ENCODE measurements at regions not wholly inside any gene's neighbourhood (a gene's known extent, or its start where the extent isn't known, plus 50 kb on each side); places are given as distances from the start of the nearest gene placed in this dataset.

- H3K4me1 ChIP-seq (ENCODE audit: control insufficient read depth in 1 of 2, insufficient read depth in 2 of 2, low read length in 2 of 2) = no peaks in the 10 kb centered on the region
- H3K27me3 ChIP-seq (ENCODE audit: control insufficient read depth in 1 of 2, insufficient read depth in 2 of 2, low read length in 1 of 2) = no peaks in the 10 kb centered on the region
- ATAC-seq (ENCODE audit: low FRiP score) = no peak
- intact Hi-C loops (cut with DNase I) = loop anchor here in 1 of 2 donors (5.0 kb wide), 1 partner anchor 54 kb away; no protein-coding TSS in a partner anchor
- WGBS, 2 donors = 91 to 93% methylated on average over 11 to 12 of the region's 12 CpGs
- H3K4me3 ChIP-seq (ENCODE audit: low read length in 2 of 2) = no peak overlapping the region
- peak in 1 of 2 donors; percentile 58 for DNase-seq
- H3K9me3 ChIP-seq (ENCODE audit: control insufficient read depth, low read length) = no peaks in the 10 kb centered on the region
- no peak overlapping the region for H3K27ac ChIP-seq (ENCODE audit: low read depth in 1 of 2, low read length in 2 of 2)
- H3K36me3 ChIP-seq (ENCODE audit: control insufficient read depth in 1 of 2, insufficient read depth in 2 of 2, low read length in 1 of 2) = no peaks in the 10 kb centered on the region
Observed at GRCh38 chr16:86978445-86979030, 338.7 kb downstream of the C16orf95 start.

DNA sequence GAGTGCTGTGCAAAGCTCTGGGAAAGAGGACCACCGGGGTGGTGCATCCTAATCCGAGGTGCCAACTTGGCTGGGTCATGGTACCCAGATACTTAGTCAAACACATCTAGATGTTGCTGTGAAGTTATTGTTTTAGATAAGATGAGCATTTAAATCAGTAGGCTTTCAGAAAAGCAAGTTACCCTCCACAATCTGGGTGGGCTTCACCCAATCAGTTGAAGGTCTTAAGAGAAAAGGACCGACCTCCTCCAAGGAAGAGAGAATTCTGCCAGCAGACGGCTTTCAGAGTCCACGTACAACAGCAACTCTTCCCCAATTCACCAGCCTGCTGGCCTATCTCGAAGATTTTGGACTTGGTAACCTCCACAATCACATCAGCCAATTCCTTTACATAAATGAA, 338.1 kb downstream of the C16orf95 start:
- intact Hi-C loops (cut with DNase I) = loop anchor here in 1 of 2 donors (5.0 kb wide), 1 partner anchor 53 kb away; no protein-coding TSS in a partner anchor
- ATAC-seq (ENCODE audit: low FRiP score) = no peak
- WGBS, 2 donors = 95 to 98% methylated on average over 6 of the region's 6 CpGs
- Histone ChIP-seq H3K27ac (ENCODE audit: low read depth in 1 of 2, low read length in 2 of 2) (no peak overlapping the region), H3K9me3 (ENCODE audit: control insufficient read depth, low read length) (no peaks in the 10 kb centered on the region), H3K4me3 (ENCODE audit: low read length in 2 of 2) (no peak overlapping the region), H3K4me1 (ENCODE audit: control insufficient read depth in 1 of 2, insufficient read depth in 2 of 2, low read length in 2 of 2) (no peaks in the 10 kb centered on the region), H3K36me3 (ENCODE audit: control insufficient read depth in 1 of 2, insufficient read depth in 2 of 2, low read length in 1 of 2) (no peaks in the 10 kb centered on the region), H3K27me3 (ENCODE audit: control insufficient read depth in 1 of 2, insufficient read depth in 2 of 2, low read length in 1 of 2) (no peaks in the 10 kb centered on the region)
- DNase-seq = no peak

- WGBS, 2 donors = 92% methylated on average over 1 of the region's 1 CpG
- Histone ChIP-seq H3K4me3 (ENCODE audit: low read length in 2 of 2) (no peak overlapping the region), H3K27me3 (ENCODE audit: control insufficient read depth in 1 of 2, insufficient read depth in 2 of 2, low read length in 1 of 2) (no peaks in the 10 kb centered on the region), H3K27ac (ENCODE audit: low read depth in 1 of 2, low read length in 2 of 2) (no peak overlapping the region), H3K4me1 (ENCODE audit: control insufficient read depth in 1 of 2, insufficient read depth in 2 of 2, low read length in 2 of 2) (no peaks in the 10 kb centered on the region), H3K36me3 (ENCODE audit: control insufficient read depth in 1 of 2, insufficient read depth in 2 of 2, low read length in 1 of 2) (no peaks in the 10 kb centered on the region), H3K9me3 (ENCODE audit: control insufficient read depth, low read length) (no peaks in the 10 kb centered on the region)
- ATAC-seq (ENCODE audit: low FRiP score) = no peak
- DNase-seq = no peak
- intact Hi-C loops (cut with DNase I) = loop anchor here in 1 of 2 donors (5.0 kb wide), 1 partner anchor 52 kb away; no protein-coding TSS in a partner anchor
Observed at GRCh38 chr16:86979984-86980553, 337.1 kb downstream of the C16orf95 start.

GRCh38 chr16:86980644-86981043, 336.5 kb downstream of the C16orf95 start:
- intact Hi-C loops (cut with DNase I) = no loop called here
- H3K27ac ChIP-seq (ENCODE audit: low read depth in 1 of 2, low read length in 2 of 2) = no peak overlapping the region
- H3K4me1 ChIP-seq (ENCODE audit: control insufficient read depth in 1 of 2, insufficient read depth in 2 of 2, low read length in 2 of 2) = no peaks in the 10 kb centered on the region
- H3K27me3 ChIP-seq (ENCODE audit: control insufficient read depth in 1 of 2, insufficient read depth in 2 of 2, low read length in 1 of 2) = no peaks in the 10 kb centered on the region
- no peak overlapping the region for H3K4me3 ChIP-seq (ENCODE audit: low read length in 2 of 2)
- DNase-seq (peak in 1 of 2 donors; percentile 58), ATAC-seq (ENCODE audit: low FRiP score) (no peak)
- 87 to 90% methylated on average over 6 of the region's 6 CpGs for WGBS, 2 donors
- no peaks in the 10 kb centered on the region for H3K9me3 ChIP-seq (ENCODE audit: control insufficient read depth, low read length)
- H3K36me3 ChIP-seq (ENCODE audit: control insufficient read depth in 1 of 2, insufficient read depth in 2 of 2, low read length in 1 of 2) = no peaks in the 10 kb centered on the region

DNA sequence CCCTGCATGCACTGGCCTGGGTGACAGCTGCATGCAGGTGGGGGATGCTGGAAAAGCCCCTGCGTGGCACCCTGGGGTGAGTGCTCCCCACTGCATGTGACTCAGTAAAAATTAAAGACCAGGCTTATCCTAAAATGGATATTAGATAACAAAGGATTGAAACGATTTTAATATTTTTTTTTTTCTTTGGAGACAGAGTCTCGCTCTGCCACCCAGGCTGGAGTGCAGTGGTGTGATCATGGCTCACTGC, 334.9 kb downstream of the C16orf95 start:
- ATAC-seq (ENCODE audit: low FRiP score) = no peak
- Histone ChIP-seq H3K4me1 (ENCODE audit: control insufficient read depth in 1 of 2, insufficient read depth in 2 of 2, low read length in 2 of 2) (no peaks in the 10 kb centered on the region), H3K36me3 (ENCODE audit: control insufficient read depth in 1 of 2, insufficient read depth in 2 of 2, low read length in 1 of 2) (no peaks in the 10 kb centered on the region), H3K4me3 (ENCODE audit: low read length in 2 of 2) (no peak overlapping the region), H3K27ac (ENCODE audit: low read depth in 1 of 2, low read length in 2 of 2) (no peak overlapping the region), H3K27me3 (ENCODE audit: control insufficient read depth in 1 of 2, insufficient read depth in 2 of 2, low read length in 1 of 2) (no peaks in the 10 kb centered on the region), H3K9me3 (ENCODE audit: control insufficient read depth, low read length) (no peaks in the 10 kb centered on the region)
- WGBS, 2 donors = 62 to 69% methylated on average over 3 of the region's 3 CpGs
- intact Hi-C loops (cut with DNase I) = no loop called here
- no peak for DNase-seq

GRCh38 chr16:86982912-86983311, 334.3 kb downstream of the C16orf95 start:
- Histone ChIP-seq H3K4me1 (ENCODE audit: control insufficient read depth in 1 of 2, insufficient read depth in 2 of 2, low read length in 2 of 2) (no peaks in the 10 kb centered on the region), H3K9me3 (ENCODE audit: control insufficient read depth, low read length) (no peaks in the 10 kb centered on the region), H3K4me3 (ENCODE audit: low read length in 2 of 2) (no peak overlapping the region), H3K27me3 (ENCODE audit: control insufficient read depth in 1 of 2, insufficient read depth in 2 of 2, low read length in 1 of 2) (no peaks in the 10 kb centered on the region), H3K36me3 (ENCODE audit: control insufficient read depth in 1 of 2, insufficient read depth in 2 of 2, low read length in 1 of 2) (no peaks in the 10 kb centered on the region), H3K27ac (ENCODE audit: low read depth in 1 of 2, low read length in 2 of 2) (no peak overlapping the region)
- intact Hi-C loops (cut with DNase I) = no loop called here
- DNase-seq (no peak), ATAC-seq (ENCODE audit: low FRiP score) (no peak)
- 88 to 93% methylated on average over 12 of the region's 12 CpGs for WGBS, 2 donors

DNA sequence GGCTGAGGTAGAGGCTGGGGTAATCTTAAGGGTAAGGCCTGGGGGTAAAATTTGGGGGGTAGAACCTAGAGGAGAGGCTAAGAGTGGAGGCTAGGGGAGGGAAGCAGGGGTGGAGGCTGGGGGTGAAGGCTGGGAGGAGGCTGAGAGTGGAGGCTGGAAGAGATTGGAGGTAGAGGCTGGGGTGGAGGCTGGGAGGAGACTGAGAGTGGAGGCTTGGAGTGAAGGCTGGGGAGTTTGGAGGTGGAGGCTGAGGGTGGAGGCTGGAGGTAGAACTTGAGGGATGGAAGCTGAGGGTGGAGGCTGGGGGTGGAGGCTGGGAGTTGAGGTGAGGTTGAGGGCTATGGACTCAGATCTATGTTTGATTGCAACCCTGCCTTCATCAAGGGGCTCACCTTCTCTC, 333.6 kb downstream of the C16orf95 start:
- Histone ChIP-seq H3K27ac (ENCODE audit: low read depth in 1 of 2, low read length in 2 of 2) (no peak overlapping the region), H3K4me3 (ENCODE audit: low read length in 2 of 2) (no peak overlapping the region), H3K27me3 (ENCODE audit: control insufficient read depth in 1 of 2, insufficient read depth in 2 of 2, low read length in 1 of 2) (no peaks in the 10 kb centered on the region), H3K9me3 (ENCODE audit: control insufficient read depth, low read length) (no peaks in the 10 kb centered on the region), H3K36me3 (ENCODE audit: control insufficient read depth in 1 of 2, insufficient read depth in 2 of 2, low read length in 1 of 2) (no peaks in the 10 kb centered on the region), H3K4me1 (ENCODE audit: control insufficient read depth in 1 of 2, insufficient read depth in 2 of 2, low read length in 2 of 2) (no peaks in the 10 kb centered on the region)
- peak in 1 of 2 donors; percentile 31 for DNase-seq
- no peak for ATAC-seq (ENCODE audit: low FRiP score)
- intact Hi-C loops (cut with DNase I) = no loop called here

DNA sequence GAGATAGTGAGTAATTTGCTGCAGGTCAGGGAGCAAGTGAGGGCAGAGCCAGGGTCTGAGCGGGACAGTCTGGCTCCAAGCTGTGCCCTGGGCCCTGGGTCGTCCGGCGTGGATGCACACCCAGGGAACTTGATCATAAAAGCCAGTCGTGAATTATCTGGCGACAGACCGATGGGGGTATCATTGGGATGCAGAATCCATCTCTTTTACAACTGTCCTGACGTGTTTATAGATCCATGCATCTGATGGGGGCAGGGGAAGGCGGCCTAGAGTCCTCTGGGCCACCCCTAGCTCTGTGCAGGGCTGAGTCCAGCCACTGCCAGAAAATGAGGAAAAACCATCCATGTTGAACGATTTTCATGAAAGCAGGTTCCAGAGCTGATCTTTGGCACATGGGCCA, 332.8 kb downstream of the C16orf95 start:
- no peaks in the 10 kb centered on the region for H3K9me3 ChIP-seq (ENCODE audit: control insufficient read depth, low read length)
- no peaks in the 10 kb centered on the region for H3K27me3 ChIP-seq (ENCODE audit: control insufficient read depth in 1 of 2, insufficient read depth in 2 of 2, low read length in 1 of 2)
- H3K36me3 ChIP-seq (ENCODE audit: control insufficient read depth in 1 of 2, insufficient read depth in 2 of 2, low read length in 1 of 2) = no peaks in the 10 kb centered on the region
- H3K4me3 ChIP-seq (ENCODE audit: low read length in 2 of 2) = no peak overlapping the region
- no peaks in the 10 kb centered on the region for H3K4me1 ChIP-seq (ENCODE audit: control insufficient read depth in 1 of 2, insufficient read depth in 2 of 2, low read length in 2 of 2)
- 85 to 88% methylated on average over 10 of the region's 10 CpGs for whole genome bisulfite sequencing, 2 donors
- no peak overlapping the region for H3K27ac ChIP-seq (ENCODE audit: low read depth in 1 of 2, low read length in 2 of 2)
- DNase-seq (peak in 1 of 2 donors; percentile 59), ATAC-seq (ENCODE audit: low FRiP score) (no peak)
- intact Hi-C loops (cut with DNase I) = no loop called here

GRCh38 chr16:86984991-86985647, 332.1 kb downstream of the C16orf95 start:
- H3K27ac ChIP-seq (ENCODE audit: low read depth in 1 of 2, low read length in 2 of 2) = no peak overlapping the region
- peak; percentile 39 for ATAC-seq (ENCODE audit: low FRiP score)
- H3K4me1 ChIP-seq (ENCODE audit: control insufficient read depth in 1 of 2, insufficient read depth in 2 of 2, low read length in 2 of 2) = no peaks in the 10 kb centered on the region
- no peaks in the 10 kb centered on the region for H3K36me3 ChIP-seq (ENCODE audit: control insufficient read depth in 1 of 2, insufficient read depth in 2 of 2, low read length in 1 of 2)
- H3K27me3 ChIP-seq (ENCODE audit: control insufficient read depth in 1 of 2, insufficient read depth in 2 of 2, low read length in 1 of 2) = no peaks in the 10 kb centered on the region
- WGBS, 2 donors = 38 to 40% methylated on average over 13 of the region's 13 CpGs
- H3K4me3 ChIP-seq (ENCODE audit: low read length in 2 of 2) = no peak overlapping the region
- intact Hi-C loops (cut with DNase I) = no loop called here
- peak in 1 of 2 donors; percentile 84 for DNase-seq
- H3K9me3 ChIP-seq (ENCODE audit: control insufficient read depth, low read length) = no peaks in the 10 kb centered on the region

All from aorta (tissue), 5 donors.